ENCODE measurements at regions not wholly inside any gene's neighbourhood (a gene's known extent, or its start where the extent isn't known, plus 50 kb on each side); places are given as distances from the start of the nearest gene placed in this dataset.

- Histone ChIP-seq H3K27me3 (no peaks in the 10 kb centered on the region), H3K4me3 (no peak overlapping the region), H3K36me3 (no peaks in the 10 kb centered on the region), H3K27ac (no peak overlapping the region), H3K9me3 (no peaks in the 10 kb centered on the region), H3K4me1 (ENCODE audit: insufficient read depth) (no peaks in the 10 kb centered on the region)
- intact Hi-C loops (cut with DNase I) = no loop called here
- DNase-seq = no peak
- WGBS, 3 donors = 78 to 83% (median 81%) methylated on average over 9 of the region's 9 CpGs
- TF ChIP-seq CTCF (IDR thresholded peaks at IDR 0.05) (no peak), POLR2A (IDR thresholded peaks at IDR 0.05) (no peak), EP300 (IDR thresholded peaks at IDR 0.05) (no peak)
Observed at GRCh38 chr2:862731-863466, 87.8 kb upstream of the SNTG2 start.

- H3K9me3 ChIP-seq = no peaks in the 10 kb centered on the region
- intact Hi-C loops (cut with DNase I) = no loop called here
- DNase-seq = no peak
- WGBS, 3 donors = 62 to 70% (median 67%) methylated on average over 17 of the region's 17 CpGs
- no peak overlapping the region for H3K27ac ChIP-seq
- H3K36me3 ChIP-seq = no peaks in the 10 kb centered on the region
- TF ChIP-seq EP300 (IDR thresholded peaks at IDR 0.05) (no peak), CTCF (IDR thresholded peaks at IDR 0.05) (no peak), POLR2A (IDR thresholded peaks at IDR 0.05) (no peak)
- no peak overlapping the region for H3K4me3 ChIP-seq
- H3K4me1 ChIP-seq (ENCODE audit: insufficient read depth) = no peaks in the 10 kb centered on the region
- no peaks in the 10 kb centered on the region for H3K27me3 ChIP-seq
Observed at GRCh38 chr2:862355-862687, 88.3 kb upstream of the SNTG2 start.

GRCh38 chr2:861655-862354, 88.8 kb upstream of the SNTG2 start:
- no peaks in the 10 kb centered on the region for H3K27me3 ChIP-seq
- DNase-seq = no peak
- intact Hi-C loops (cut with DNase I) = no loop called here
- no peaks in the 10 kb centered on the region for H3K9me3 ChIP-seq
- 21 to 44% (median 33%) methylated on average over 24 of the region's 24 CpGs for WGBS, 3 donors
- no peaks in the 10 kb centered on the region for H3K36me3 ChIP-seq
- H3K4me3 ChIP-seq = no peak overlapping the region
- no peak for TF ChIP-seq EP300 (IDR thresholded peaks at IDR 0.05)
- TF ChIP-seq CTCF (IDR thresholded peaks at IDR 0.05) = no peak
- no peaks in the 10 kb centered on the region for H3K4me1 ChIP-seq (ENCODE audit: insufficient read depth)
- no peak overlapping the region for H3K27ac ChIP-seq

GRCh38 chr2:860259-860855, 90.3 kb upstream of the SNTG2 start:
- Histone ChIP-seq H3K27me3 (no peaks in the 10 kb centered on the region), H3K36me3 (no peaks in the 10 kb centered on the region), H3K9me3 (no peaks in the 10 kb centered on the region), H3K27ac (no peak overlapping the region), H3K4me1 (ENCODE audit: insufficient read depth) (no peaks in the 10 kb centered on the region), H3K4me3 (no peak overlapping the region)
- intact Hi-C loops (cut with DNase I) = no loop called here
- TF ChIP-seq EP300 (IDR thresholded peaks at IDR 0.05) (no peak), POLR2A (IDR thresholded peaks at IDR 0.05) (no peak), CTCF (IDR thresholded peaks at IDR 0.05) (no peak)
- WGBS, 3 donors = 63 to 72% (median 70%) methylated on average over 14 of the region's 14 CpGs
- DNase-seq = no peak

Data from ovary (tissue), 7 donors.